Endothelial cell (in vitro differentiated cells): ENCODE measurements at regions not wholly inside any gene's neighbourhood (a gene's known extent, or its start where the extent isn't known, plus 50 kb on each side); places are given as distances from the start of the nearest gene placed in this dataset.

Experiments used
- DNase-seq: peaks from one replicate; pipeline ENCODE4 v3.0.0; 2021; ENCODE audit warnings: low spot score
- H3K27ac Mint-ChIP-seq: one replicate; pipeline ENCODE4 v1.8.0; 2021; ENCODE audit warnings: mixed read lengths, inconsistent platforms; ENCODE audit not compliant: unreplicated experiment
- H3K27me3 Mint-ChIP-seq: one replicate; pipeline ENCODE4 v1.8.0; 2021; ENCODE audit warnings: mild to moderate bottlenecking, moderate library complexity, mixed read lengths, inconsistent platforms; ENCODE audit not compliant: unreplicated experiment
- H3K36me3 Mint-ChIP-seq: one replicate; pipeline ENCODE4 v1.8.0; 2021; ENCODE audit warnings: mild to moderate bottlenecking, low read depth, mixed read lengths, inconsistent platforms; ENCODE audit not compliant: unreplicated experiment
- H3K4me1 Mint-ChIP-seq: one replicate; pipeline ENCODE4 v1.8.0; 2021; ENCODE audit warnings: mild to moderate bottlenecking, mixed read lengths, inconsistent platforms; ENCODE audit not compliant: unreplicated experiment
- H3K4me3 Mint-ChIP-seq: one replicate; pipeline ENCODE4 v1.8.0; 2021; ENCODE audit warnings: mild to moderate bottlenecking, mixed read lengths, inconsistent platforms; ENCODE audit not compliant: unreplicated experiment
- H3K9me3 Mint-ChIP-seq: one replicate; pipeline ENCODE4 v1.8.0; 2021; ENCODE audit warnings: mixed read lengths, inconsistent platforms; ENCODE audit not compliant: unreplicated experiment
- CTCF ChIP-seq: fragments of 200-600 bp; sonication (generic); IDR thresholded peaks from one replicate; pipeline ENCODE4 v1.5.0; 2021; ENCODE audit warnings: antibody characterized with exemption; ENCODE audit not compliant: unreplicated experiment

DNA sequence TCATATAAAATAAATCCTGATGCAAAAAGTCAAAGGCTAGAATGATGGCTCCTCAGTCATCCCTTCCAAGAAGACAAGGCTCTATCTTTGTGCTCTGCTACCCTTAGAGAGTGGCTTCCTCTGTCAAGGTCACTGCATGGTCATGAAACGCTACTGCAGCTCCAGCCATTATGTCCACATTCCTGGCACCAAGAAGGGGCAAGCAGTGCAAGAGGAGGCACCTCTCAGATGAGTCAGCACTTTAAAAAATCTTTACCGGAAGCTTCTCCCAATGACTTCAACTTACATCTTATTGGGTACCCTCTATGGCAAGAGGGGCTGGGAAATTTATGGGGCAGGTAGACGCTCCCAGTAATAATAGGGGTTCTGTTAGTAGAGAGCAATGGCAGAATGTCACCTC, 129.5 kb upstream of the CPEB4 start:
- no peak for DNase-seq
- TF ChIP-seq CTCF, result no peak
- H3K27me3 Mint-ChIP-seq, result peaks cover 4% of the 10 kb centered on the region
- no peak overlapping the region for H3K4me3 Mint-ChIP-seq
- H3K36me3 Mint-ChIP-seq, result no peaks in the 10 kb centered on the region
- H3K4me1 Mint-ChIP-seq, result peaks cover 9% of the 10 kb centered on the region
- no peak overlapping the region for H3K27ac Mint-ChIP-seq
- no peaks in the 10 kb centered on the region for H3K9me3 Mint-ChIP-seq

- no peak for DNase-seq
- no peaks in the 10 kb centered on the region for H3K36me3 Mint-ChIP-seq
- H3K4me3 Mint-ChIP-seq, result no peak overlapping the region
- peaks cover 9% of the 10 kb centered on the region for H3K4me1 Mint-ChIP-seq
- H3K9me3 Mint-ChIP-seq, result no peaks in the 10 kb centered on the region
- no peak overlapping the region for H3K27ac Mint-ChIP-seq
- peaks cover 4% of the 10 kb centered on the region for H3K27me3 Mint-ChIP-seq
- TF ChIP-seq CTCF, result no peak
These were observed 128.5 kb upstream of the CPEB4 start for GRCh38 chr5:173759691-173760090.

DNA sequence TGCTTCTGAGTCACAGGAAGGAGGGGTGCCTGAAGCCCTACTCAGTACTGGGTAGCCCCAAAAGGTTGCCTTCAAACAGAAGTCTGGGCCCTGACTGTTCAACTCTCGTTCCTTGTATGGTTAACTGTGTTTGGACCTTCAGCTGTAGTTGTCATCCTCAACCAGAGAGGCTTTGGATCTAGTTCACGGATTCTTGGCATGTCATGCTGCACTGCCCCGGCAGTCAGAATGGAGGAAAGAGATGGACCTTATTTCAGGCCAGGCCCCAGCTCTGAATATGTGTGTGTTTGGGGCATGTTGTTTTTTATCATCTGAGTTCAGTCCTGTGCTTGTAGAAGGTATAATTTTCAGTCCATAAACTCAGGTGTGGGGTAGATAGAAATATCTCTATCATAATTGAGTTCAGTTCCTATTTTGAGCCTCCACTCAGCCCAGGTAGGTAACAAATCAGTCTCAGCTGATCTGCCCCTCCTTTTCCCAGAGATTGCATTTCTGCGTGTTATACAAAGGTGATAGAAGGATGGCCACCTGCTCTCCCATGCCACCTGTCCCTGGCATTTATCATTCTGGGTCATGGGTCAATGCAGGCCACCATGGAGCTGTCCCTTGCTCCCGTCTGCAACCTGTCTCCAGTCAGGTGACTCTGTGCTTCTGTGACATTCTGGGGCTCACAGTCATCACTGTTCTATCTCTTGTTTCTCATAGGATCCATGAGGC, 127.5 kb upstream of the CPEB4 start:
- Mint-ChIP-seq H3K4me1 (peaks cover 11% of the 10 kb centered on the region), H3K27ac (no peak overlapping the region), H3K27me3 (peaks cover 1% of the 10 kb centered on the region), H3K4me3 (no peak overlapping the region), H3K9me3 (no peaks in the 10 kb centered on the region), H3K36me3 (no peaks in the 10 kb centered on the region)
- DNase-seq, result no peak
- TF ChIP-seq CTCF, result no peak

GRCh38 chr5:173761178-173761513, 127.0 kb upstream of the CPEB4 start:
- no peak for TF ChIP-seq CTCF
- Mint-ChIP-seq H3K4me1 (peaks cover 14% of the 10 kb centered on the region), H3K27me3 (peaks cover 1% of the 10 kb centered on the region), H3K36me3 (no peaks in the 10 kb centered on the region), H3K27ac (no peak overlapping the region), H3K9me3 (no peaks in the 10 kb centered on the region), H3K4me3 (no peak overlapping the region)
- DNase-seq, result no peak

- DNase-seq, result no peak
- Mint-ChIP-seq H3K27ac (no peak overlapping the region), H3K36me3 (no peaks in the 10 kb centered on the region), H3K27me3 (peaks cover 1% of the 10 kb centered on the region), H3K4me1 (peaks cover 18% of the 10 kb centered on the region), H3K9me3 (no peaks in the 10 kb centered on the region), H3K4me3 (no peak overlapping the region)
- TF ChIP-seq CTCF, result no peak
These were observed 126.1 kb upstream of the CPEB4 start for GRCh38 chr5:173762045-173762444.
